Cardiac fibroblast (primary cell): ENCODE measurements at regions not wholly inside any gene's neighbourhood (a gene's known extent, or its start where the extent isn't known, plus 50 kb on each side); places are given as distances from the start of the nearest gene placed in this dataset.

Experiments used
- DNase-seq, 2 donors: peaks; one replicate each; pipeline versions ENCODE4 v3.0.0 to v3.0.0-alpha.2; 2010; ENCODE audit warnings: low read depth in 2 of 2
- H3K4me3 ChIP-seq, 2 donors: replicated peaks in 1 of 2; 1 replicate in 1 of 2; 2 replicates in 1 of 2; pipeline ENCODE4 v1.5.1; 2011; ENCODE audit warnings: low read depth in 2 of 2, low read length in 2 of 2, mild to moderate bottlenecking in 2 of 2, moderate library complexity in 1 of 2
- CTCF ChIP-seq: IDR thresholded peaks from one replicate; pipeline ENCODE4 v1.5.1; 2011; ENCODE audit warnings: low read depth, mild to moderate bottlenecking, low read length, inconsistent platforms

GRCh38 chr1:55559842-55560241 is 344.7 kb upstream of the USP24 start:
- DNase-seq: no peak
- no peak for TF ChIP-seq CTCF

GRCh38 chr1:55559161-55559611 is 344.0 kb upstream of the USP24 start:
- no peak for TF ChIP-seq CTCF
- H3K4me3 ChIP-seq: no peak overlapping the region
- DNase-seq: peak in 1 of 2 donors; percentile 26

More at GRCh38 chr1:55559842-55560241, 344.7 kb upstream of the USP24 start:
- no peak overlapping the region for H3K4me3 ChIP-seq

- H3K4me3 ChIP-seq: no peak overlapping the region
- no peak for TF ChIP-seq CTCF
- no peak for DNase-seq
Measured at GRCh38 chr1:55558515-55558914, 343.4 kb upstream of the USP24 start.

- no peak for TF ChIP-seq CTCF
- no peak for DNase-seq
- no peak overlapping the region for H3K4me3 ChIP-seq
Measured at GRCh38 chr1:55555956-55556725, 341.0 kb upstream of the USP24 start.

GRCh38 chr1:55554611-55555010 is 339.4 kb upstream of the USP24 start:
- no peak for TF ChIP-seq CTCF
- no peak overlapping the region for H3K4me3 ChIP-seq
- DNase-seq: no peak

GRCh38 chr1:55552636-55553035 is 337.5 kb upstream of the USP24 start:
- no peak for DNase-seq
- no peak overlapping the region for H3K4me3 ChIP-seq
- no peak for TF ChIP-seq CTCF

- no peak for DNase-seq
- H3K4me3 ChIP-seq: no peak overlapping the region
- no peak for TF ChIP-seq CTCF
Measured at GRCh38 chr1:55547405-55547804, 332.2 kb upstream of the USP24 start.
